HL-60 (cell line): ENCODE measurements at regions not wholly inside any gene's neighbourhood (a gene's known extent, or its start where the extent isn't known, plus 50 kb on each side); places are given as distances from the start of the nearest gene placed in this dataset.

ENCODE experiments used
- GABPA ChIP-seq: IDR thresholded peaks from 2 replicates; pipeline ENCODE4 v1.6.1; 2012; ENCODE audit warnings: low read depth
- POLR2AphosphoS5 ChIP-seq: IDR thresholded peaks from 2 replicates; pipeline ENCODE4 v1.6.1; 2012; ENCODE audit warnings: low read depth
- SPI1 ChIP-seq: IDR thresholded peaks from 2 replicates; pipeline ENCODE4 v1.6.1; 2012; ENCODE audit warnings: low read depth, mild to moderate bottlenecking, borderline replicate concordance
- TF ChIP-seq, protein P1 (sequence below): IDR thresholded peaks from one replicate; pipeline ENCODE4 v1.5.1; 2011; ENCODE audit warnings: low read length, control low read depth, inconsistent platforms; ENCODE audit not compliant: insufficient read depth
- TF ChIP-seq, protein P2 (sequence below): IDR thresholded peaks from 2 replicates; pipeline ENCODE4 v1.6.1; 2012; ENCODE audit warnings: low read depth; ENCODE audit not compliant: insufficient replicate concordance

DNA sequence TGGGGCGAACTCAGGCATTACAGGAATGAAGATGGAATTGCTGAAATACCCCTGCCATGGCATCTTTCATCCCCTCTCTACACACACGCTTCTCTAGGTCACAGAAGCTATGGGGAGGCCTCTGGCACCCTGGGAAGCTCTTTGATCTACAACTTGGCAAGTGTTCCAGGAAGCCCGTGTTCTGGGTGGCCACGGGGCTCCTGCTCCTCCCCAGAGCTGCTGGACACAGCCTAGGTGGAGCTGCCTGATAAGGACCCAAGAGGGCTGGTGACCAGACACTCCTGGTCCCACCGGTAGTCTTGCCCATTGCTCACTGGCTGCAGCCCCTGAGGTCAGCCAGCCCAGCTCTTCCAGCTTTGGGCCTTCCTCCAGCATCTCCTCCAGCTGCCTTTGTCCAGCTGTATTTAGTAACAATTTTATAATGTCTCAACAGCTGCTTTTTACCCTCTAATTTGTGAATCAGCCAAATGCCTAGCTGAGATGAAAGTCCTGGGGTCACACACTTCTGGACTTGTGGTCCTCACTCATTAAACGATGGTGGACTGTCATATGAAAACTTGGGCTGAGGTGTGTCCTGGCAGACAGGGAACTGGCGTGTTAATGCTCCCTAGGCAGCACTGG, 72.8 kb upstream of the SPATA13 start:
- TF ChIP-seq, protein P1, sequence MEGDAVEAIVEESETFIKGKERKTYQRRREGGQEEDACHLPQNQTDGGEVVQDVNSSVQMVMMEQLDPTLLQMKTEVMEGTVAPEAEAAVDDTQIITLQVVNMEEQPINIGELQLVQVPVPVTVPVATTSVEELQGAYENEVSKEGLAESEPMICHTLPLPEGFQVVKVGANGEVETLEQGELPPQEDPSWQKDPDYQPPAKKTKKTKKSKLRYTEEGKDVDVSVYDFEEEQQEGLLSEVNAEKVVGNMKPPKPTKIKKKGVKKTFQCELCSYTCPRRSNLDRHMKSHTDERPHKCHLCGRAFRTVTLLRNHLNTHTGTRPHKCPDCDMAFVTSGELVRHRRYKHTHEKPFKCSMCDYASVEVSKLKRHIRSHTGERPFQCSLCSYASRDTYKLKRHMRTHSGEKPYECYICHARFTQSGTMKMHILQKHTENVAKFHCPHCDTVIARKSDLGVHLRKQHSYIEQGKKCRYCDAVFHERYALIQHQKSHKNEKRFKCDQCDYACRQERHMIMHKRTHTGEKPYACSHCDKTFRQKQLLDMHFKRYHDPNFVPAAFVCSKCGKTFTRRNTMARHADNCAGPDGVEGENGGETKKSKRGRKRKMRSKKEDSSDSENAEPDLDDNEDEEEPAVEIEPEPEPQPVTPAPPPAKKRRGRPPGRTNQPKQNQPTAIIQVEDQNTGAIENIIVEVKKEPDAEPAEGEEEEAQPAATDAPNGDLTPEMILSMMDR = no peak
- TF ChIP-seq GABPA (no peak), POLR2AphosphoS5 (no peak), SPI1 (no peak)
- TF ChIP-seq, protein P2, sequence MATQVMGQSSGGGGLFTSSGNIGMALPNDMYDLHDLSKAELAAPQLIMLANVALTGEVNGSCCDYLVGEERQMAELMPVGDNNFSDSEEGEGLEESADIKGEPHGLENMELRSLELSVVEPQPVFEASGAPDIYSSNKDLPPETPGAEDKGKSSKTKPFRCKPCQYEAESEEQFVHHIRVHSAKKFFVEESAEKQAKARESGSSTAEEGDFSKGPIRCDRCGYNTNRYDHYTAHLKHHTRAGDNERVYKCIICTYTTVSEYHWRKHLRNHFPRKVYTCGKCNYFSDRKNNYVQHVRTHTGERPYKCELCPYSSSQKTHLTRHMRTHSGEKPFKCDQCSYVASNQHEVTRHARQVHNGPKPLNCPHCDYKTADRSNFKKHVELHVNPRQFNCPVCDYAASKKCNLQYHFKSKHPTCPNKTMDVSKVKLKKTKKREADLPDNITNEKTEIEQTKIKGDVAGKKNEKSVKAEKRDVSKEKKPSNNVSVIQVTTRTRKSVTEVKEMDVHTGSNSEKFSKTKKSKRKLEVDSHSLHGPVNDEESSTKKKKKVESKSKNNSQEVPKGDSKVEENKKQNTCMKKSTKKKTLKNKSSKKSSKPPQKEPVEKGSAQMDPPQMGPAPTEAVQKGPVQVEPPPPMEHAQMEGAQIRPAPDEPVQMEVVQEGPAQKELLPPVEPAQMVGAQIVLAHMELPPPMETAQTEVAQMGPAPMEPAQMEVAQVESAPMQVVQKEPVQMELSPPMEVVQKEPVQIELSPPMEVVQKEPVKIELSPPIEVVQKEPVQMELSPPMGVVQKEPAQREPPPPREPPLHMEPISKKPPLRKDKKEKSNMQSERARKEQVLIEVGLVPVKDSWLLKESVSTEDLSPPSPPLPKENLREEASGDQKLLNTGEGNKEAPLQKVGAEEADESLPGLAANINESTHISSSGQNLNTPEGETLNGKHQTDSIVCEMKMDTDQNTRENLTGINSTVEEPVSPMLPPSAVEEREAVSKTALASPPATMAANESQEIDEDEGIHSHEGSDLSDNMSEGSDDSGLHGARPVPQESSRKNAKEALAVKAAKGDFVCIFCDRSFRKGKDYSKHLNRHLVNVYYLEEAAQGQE = no peak
